Fibroblast of the conjunctiva (primary cell): ENCODE measurements at regions not wholly inside any gene's neighbourhood (a gene's known extent, or its start where the extent isn't known, plus 50 kb on each side); places are given as distances from the start of the nearest gene placed in this dataset.

Experiments used
- DNase-seq: peaks from one replicate; pipeline ENCODE4 v3.0.0-alpha.2; 2010; ENCODE audit warnings: low read depth

- DNase-seq = no peak
Observed at GRCh38 chr14:65936342-65936975, 523.9 kb downstream of the FUT8 start.

DNA sequence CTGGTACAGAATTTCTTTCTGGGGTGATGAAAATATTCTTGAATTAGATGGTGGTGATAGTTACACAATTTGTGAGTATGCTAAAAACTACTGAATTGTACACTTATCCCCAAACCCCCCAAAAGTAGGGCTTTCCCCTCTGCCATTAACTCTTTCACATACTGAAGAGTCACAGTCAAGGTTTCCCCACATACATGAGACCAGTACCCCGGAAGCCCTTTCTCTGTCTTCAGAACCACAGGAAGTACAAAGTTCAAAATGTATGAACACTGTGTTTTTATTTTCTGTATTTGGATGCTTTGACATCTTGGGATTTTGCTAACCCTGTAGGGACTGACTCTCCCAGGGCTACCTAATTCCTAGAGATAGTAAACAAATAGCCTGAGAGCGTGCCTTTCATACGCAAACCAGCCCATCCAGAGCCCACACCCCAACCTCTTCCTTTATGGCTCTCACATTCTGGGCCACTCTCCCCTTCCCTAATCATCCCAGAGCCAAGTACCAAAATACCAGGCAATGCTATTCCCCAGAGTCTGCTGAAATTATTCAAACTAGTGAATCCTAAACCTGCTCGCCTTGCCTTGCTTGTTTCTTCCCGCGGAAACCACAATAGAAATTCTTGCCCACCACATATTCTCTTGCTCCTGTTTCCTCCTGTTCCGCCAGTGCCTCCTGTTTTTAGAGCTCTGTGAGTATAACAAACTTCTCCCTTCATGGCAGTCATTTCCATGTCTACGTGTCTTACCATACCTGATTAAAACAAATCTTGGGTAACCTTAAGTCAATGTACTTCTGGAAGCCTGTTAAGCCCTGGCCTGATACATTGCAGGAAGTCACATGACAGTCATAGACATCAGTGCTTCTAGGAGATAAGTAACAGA, 524.8 kb downstream of the FUT8 start:
- no peak for DNase-seq

- no peak for DNase-seq
Observed at GRCh38 chr14:65937960-65938316, 525.4 kb downstream of the FUT8 start.

DNA sequence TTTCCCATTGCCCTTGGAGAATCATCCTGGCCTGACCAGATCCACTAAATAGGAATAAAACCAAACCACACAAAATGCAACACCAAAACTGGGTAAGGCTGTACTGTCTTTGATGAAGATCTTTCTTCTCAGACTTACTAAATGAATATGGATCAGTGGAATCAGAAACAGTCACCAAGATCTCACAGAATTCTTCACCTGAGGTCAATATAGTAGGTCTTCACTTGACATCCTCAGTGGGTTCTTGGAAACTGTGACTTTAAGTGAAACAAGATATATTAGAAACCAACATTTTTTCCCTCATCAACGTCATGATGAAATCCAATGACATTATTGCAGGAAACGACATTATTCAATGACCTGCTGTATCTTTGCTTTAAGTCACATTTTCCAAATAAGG, 526.2 kb downstream of the FUT8 start:
- DNase-seq = no peak

DNA sequence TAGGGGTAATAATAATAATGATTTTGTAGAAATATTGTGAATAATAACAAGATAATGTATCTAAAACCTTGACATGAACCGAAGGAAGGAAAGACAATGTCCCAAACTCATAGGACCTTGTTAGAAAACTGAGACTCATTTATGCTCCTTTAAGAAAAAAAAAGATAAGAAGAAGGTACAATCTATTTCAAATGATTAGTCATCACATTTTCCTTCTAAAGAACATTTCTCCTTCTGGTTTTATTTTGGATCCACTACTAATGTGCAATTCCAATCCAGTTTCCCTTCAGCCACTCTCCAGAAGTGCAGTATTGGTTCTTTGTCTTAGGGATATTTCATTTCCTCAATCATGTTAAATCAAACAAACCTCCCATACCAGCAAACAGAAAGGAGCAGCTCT, 526.7 kb downstream of the FUT8 start:
- DNase-seq = no peak

DNA sequence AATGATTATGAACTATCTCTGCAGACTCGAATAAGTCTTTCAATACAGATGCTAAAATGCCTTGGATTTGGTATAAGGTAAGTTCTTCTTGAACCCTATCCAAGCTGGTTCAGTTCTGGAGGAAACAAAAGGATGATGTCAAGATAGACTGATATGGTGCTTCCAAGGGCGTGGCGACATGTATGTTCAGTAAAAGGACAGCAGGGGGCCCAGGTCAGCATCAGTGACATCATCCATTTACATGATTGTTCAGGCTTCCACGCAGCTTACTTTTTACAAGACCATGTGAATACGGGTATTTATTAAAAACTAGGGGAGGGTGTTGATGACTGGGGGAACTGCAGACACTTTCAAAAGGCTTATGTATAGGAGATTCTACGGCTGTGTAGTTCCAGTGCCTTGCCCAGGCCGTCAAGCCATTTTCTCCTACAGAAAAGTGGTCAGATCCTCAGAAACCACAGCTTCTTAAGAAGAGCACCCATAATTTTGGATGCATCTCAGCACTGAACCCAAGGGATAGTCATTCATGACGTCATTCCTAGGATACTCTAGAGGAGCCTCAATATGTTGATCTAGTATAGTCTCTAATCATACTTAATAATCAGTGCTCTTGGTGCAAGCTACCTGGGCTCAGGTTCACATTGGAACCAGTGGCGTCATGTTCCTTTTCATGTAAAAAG, 527.7 kb downstream of the FUT8 start:
- DNase-seq = no peak

DNA sequence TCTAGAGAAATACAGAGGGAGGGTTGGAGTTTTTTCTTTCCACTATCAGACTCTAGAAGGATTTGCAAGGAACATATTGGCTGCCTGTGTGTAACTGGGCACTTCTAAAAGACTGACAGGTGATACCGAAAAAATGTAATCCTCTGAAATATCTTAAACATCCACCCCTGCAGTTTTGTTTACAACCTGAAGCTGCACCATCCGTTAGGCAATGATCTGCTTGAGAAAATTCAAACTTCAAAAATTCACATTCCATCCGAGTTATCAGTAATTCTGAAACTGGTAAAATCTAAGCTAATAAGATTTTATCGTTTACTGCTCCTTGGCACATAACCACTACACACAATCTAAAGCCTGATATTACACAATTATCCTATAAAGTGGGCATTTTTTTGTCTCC, 528.6 kb downstream of the FUT8 start:
- DNase-seq = no peak

GRCh38 chr14:65943150-65943549, 530.6 kb downstream of the FUT8 start:
- no peak for DNase-seq

- no peak for DNase-seq
Observed at GRCh38 chr14:65943916-65944410, 531.4 kb downstream of the FUT8 start.

- no peak for DNase-seq
Observed at GRCh38 chr14:65945327-65945726, 532.8 kb downstream of the FUT8 start.

DNA sequence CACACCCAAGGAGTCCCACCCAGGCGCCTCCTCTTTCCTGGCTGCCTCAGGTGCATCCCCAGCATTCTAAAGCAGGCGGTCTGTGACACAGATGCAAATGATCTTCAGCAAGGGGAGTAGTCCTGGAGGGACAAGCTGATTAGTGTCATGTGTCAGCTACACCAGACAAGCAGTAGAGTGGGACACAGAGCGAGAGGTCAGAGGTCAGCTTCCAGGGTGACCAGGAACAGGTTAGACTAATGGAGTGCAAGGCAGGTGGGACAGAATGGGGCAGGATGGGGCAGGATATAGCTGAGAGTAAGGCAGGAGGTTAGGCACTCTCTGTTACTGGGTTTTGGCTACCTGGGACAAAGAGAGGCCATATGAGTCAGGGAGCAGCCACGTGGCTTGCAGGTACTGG, 534.0 kb downstream of the FUT8 start:
- DNase-seq = no peak

GRCh38 chr14:65948302-65948701, 535.8 kb downstream of the FUT8 start:
- DNase-seq = no peak

DNA sequence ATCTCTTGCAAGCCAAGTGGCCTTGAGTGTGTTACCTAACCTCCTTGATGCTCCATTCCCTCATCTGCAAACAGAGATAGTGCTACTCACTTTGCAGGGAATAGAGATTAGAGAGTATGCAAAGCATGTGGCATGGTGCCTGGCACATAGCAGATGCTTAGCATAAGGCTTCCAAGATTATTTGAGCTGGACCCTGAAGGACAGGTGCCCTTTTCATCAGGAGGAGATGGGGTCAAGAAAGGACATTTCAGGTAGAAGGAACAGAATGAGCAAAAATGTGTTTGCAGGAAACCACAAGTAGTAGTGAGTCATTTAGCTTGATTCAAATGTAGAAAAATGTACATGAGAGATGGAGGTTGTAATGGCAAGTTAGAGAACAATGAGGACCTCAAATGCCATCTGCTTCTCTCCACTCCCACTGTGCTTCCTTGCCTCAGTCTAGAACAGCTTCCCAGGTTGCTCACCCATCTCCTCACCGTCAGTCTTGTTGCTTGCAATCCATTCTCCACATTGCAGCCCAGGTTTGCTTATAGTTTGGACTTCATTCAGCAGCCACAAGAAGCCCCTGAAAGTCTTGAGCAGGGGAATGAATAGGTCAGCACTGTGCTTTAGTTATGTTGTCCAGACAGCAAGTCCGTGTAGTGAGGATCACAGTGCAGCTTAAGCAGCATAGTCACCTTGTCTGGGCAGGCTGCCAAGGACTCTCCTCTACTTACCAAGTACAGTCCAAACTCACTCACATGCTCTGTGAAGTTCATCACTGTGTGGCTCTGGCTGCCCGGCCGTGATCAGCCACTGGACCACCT, 536.3 kb upstream of the CCDC196 start:
- DNase-seq = no peak

GRCh38 chr14:65954942-65955341, 531.2 kb upstream of the CCDC196 start:
- DNase-seq = no peak

GRCh38 chr14:65957631-65958205, 528.5 kb upstream of the CCDC196 start:
- no peak for DNase-seq

DNA sequence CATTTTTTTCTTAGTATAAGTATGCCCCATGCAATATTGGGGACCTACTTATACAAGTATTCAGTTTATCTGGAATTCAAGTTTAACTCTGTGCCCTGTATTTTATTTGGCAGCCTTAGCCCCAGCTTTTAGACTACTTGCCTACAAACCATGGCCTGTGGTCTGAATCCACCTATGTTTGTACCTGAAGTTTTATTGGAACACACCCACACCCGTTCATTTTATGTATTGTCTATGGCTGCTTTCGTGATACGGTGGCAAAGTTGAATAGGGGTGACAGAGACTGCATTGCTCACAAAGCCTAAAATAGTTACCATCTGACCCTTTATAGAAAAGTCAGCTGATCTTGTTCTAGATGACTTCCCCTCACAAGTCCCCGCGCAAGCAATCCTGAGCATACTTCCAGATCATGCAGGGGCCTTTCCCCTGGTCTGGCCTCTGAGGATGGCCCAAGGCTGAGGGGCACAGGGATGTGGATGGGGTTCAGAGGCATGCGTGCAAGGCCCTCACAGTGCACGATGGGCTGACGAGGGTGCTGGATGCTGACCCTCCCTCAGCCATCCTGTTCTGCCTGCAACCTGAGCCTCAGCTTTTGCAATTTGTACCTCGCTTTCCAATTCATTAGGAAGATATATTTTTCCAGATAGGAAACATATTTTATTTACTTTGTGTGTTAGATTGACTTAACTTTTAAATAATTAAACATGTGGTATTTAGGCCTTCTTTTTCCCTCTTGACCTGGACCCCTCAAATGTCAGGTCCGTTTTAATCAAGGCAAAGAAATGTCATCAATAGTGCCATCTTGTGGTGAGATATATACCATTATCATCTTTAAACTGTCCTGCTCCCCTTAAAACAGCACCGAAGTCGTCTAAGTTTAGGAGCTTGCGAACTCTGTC, 527.3 kb upstream of the CCDC196 start:
- DNase-seq = peak; percentile 8

- no peak for DNase-seq
Observed at GRCh38 chr14:65959563-65960024, 526.6 kb upstream of the CCDC196 start.

DNA sequence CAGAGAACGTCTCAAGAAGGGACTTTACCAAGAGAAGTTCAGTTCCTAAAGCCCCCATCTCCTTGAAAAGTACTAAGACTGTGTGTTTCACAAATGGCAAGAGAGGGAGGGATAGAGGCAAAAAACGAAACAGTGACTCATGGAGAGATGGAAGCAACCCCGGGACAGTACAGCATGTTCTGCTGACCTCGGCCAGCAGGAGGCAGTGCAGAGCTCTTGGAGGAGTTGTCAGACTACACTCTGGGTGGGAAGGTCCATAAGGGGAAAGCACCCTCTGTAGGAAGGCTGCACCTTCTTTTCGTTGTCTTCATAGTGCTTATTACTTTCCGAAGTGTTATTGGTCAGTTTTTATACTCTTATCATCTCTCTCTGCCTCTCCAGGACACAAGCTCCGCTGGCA, 525.2 kb upstream of the CCDC196 start:
- DNase-seq = peak; percentile 9

GRCh38 chr14:65962952-65963351, 523.2 kb upstream of the CCDC196 start:
- no peak for DNase-seq

- DNase-seq = no peak
Observed at GRCh38 chr14:65964366-65964765, 521.8 kb upstream of the CCDC196 start.

GRCh38 chr14:65966188-65966587, 520.0 kb upstream of the CCDC196 start:
- no peak for DNase-seq
